ENCODE measurements at regions not wholly inside any gene's neighbourhood (a gene's known extent, or its start where the extent isn't known, plus 50 kb on each side); places are given as distances from the start of the nearest gene placed in this dataset.
A peak's percentile ranks its signal among the peaks of the same experiment; 100 is the strongest.

GRCh38 chr14:100408350-100409002 lies 85.3 kb downstream of the SLC25A47 start:
- no peaks in the 10 kb centered on the region for H3K9me3 ChIP-seq (ENCODE audit: control insufficient read depth in 2 of 3, low read length in 3 of 3)
- ChIA-PET CTCF (interaction anchor here (0.7 kb wide), 1 partner anchor 1133 kb away, joined by 3 read pairs; no protein-coding TSS in a partner anchor), POLR2A (no interaction called here)
- peak overlapping the region in 2 of 9 donors; percentile 32 to 36 for H3K27ac Mint-ChIP-seq
- H3K4me3 Mint-ChIP-seq, result no peak overlapping the region
- DNase-seq (no peak), ATAC-seq (peak; percentile 77)
- H3K27me3 Mint-ChIP-seq, result no peaks in the 10 kb centered on the region
- no peaks in the 10 kb centered on the region for H3K9me3 Mint-ChIP-seq
- no peaks in the 10 kb centered on the region for H3K27me3 ChIP-seq (ENCODE audit: control insufficient read depth in 2 of 2, insufficient read depth in 2 of 2, low read length in 2 of 2)
- H3K4me1 ChIP-seq (ENCODE audit: control insufficient read depth in 2 of 2, insufficient read depth in 2 of 2, low read length in 2 of 2), result peaks cover 17 to 20% of the 10 kb centered on the region in 2 donors
- no peaks in the 10 kb centered on the region for H3K36me3 ChIP-seq (ENCODE audit: control insufficient read depth in 2 of 3, insufficient read depth in 3 of 3, low read length in 3 of 3)
- no peak overlapping the region for H3K4me3 ChIP-seq (ENCODE audit: low read length)
- H3K4me1 Mint-ChIP-seq, result peaks cover 28 to 40% (median 37%) of the 10 kb centered on the region in 7 donors
- no peak overlapping the region for H3K27ac ChIP-seq (ENCODE audit: low read depth, low read length)
- intact Hi-C loops (cut with micrococcal nuclease), result no loop called here
- peaks cover 0 to 4% (median 0%) of the 10 kb centered on the region in 5 donors for H3K36me3 Mint-ChIP-seq

- H3K27me3 Mint-ChIP-seq, result no peaks in the 10 kb centered on the region
These were observed 85.8 kb downstream of the SLC25A47 start for GRCh38 chr14:100409003-100409360.

GRCh38 chr14:100409651-100410050 lies 86.5 kb downstream of the SLC25A47 start:
- ATAC-seq, result no peak
- ChIA-PET CTCF (interaction anchor here (1.7 kb wide), 1 partner anchor 24 kb away, joined by 6 read pairs; no protein-coding TSS in a partner anchor), POLR2A (no interaction called here)

More at GRCh38 chr14:100409003-100409360, 85.8 kb downstream of the SLC25A47 start:
- Mint-ChIP-seq H3K4me1 (peaks cover 28 to 40% (median 33%) of the 10 kb centered on the region in 7 donors), H3K4me3 (no peak overlapping the region), H3K27ac (peak overlapping the region in 1 of 9 donors; percentile 36), H3K9me3 (no peaks in the 10 kb centered on the region), H3K36me3 (peaks cover 0 to 4% (median 0%) of the 10 kb centered on the region in 5 donors)
- ChIA-PET CTCF (interaction anchor here (0.7 to 1.7 kb wide), 2 partner anchors 23 to 1133 kb away, joined by 3 to 6 read pairs; no protein-coding TSS in a partner anchor), POLR2A (no interaction called here)
- ATAC-seq (no peak), DNase-seq (no peak)
- H3K27me3 ChIP-seq (ENCODE audit: control insufficient read depth in 2 of 2, insufficient read depth in 2 of 2, low read length in 2 of 2), result no peaks in the 10 kb centered on the region
- intact Hi-C loops (cut with micrococcal nuclease), result no loop called here
- H3K9me3 ChIP-seq (ENCODE audit: control insufficient read depth in 2 of 3, low read length in 3 of 3), result no peaks in the 10 kb centered on the region
- H3K4me3 ChIP-seq (ENCODE audit: low read length), result no peak overlapping the region
- H3K36me3 ChIP-seq (ENCODE audit: control insufficient read depth in 2 of 3, insufficient read depth in 3 of 3, low read length in 3 of 3), result no peaks in the 10 kb centered on the region
- no peak overlapping the region for H3K27ac ChIP-seq (ENCODE audit: low read depth, low read length)
- H3K4me1 ChIP-seq (ENCODE audit: control insufficient read depth in 2 of 2, insufficient read depth in 2 of 2, low read length in 2 of 2), result peaks cover 17 to 20% of the 10 kb centered on the region in 2 donors

GRCh38 chr14:100410056-100410565 lies 87.0 kb downstream of the SLC25A47 start:
- Histone ChIP-seq H3K4me1 (ENCODE audit: control insufficient read depth in 2 of 2, insufficient read depth in 2 of 2, low read length in 2 of 2) (peaks cover 17 to 20% of the 10 kb centered on the region in 2 donors), H3K36me3 (ENCODE audit: control insufficient read depth in 2 of 3, insufficient read depth in 3 of 3, low read length in 3 of 3) (no peaks in the 10 kb centered on the region), H3K27me3 (ENCODE audit: control insufficient read depth in 2 of 2, insufficient read depth in 2 of 2, low read length in 2 of 2) (no peaks in the 10 kb centered on the region), H3K9me3 (ENCODE audit: control insufficient read depth in 2 of 3, low read length in 3 of 3) (no peaks in the 10 kb centered on the region), H3K4me3 (ENCODE audit: low read length) (no peak overlapping the region), H3K27ac (ENCODE audit: low read depth, low read length) (no peak overlapping the region)
- POLR2A ChIA-PET, result no interaction called here
- Mint-ChIP-seq H3K27me3 (no peaks in the 10 kb centered on the region), H3K27ac (peak overlapping the region in 1 of 9 donors; percentile 28), H3K9me3 (no peaks in the 10 kb centered on the region), H3K4me1 (peaks cover 21 to 32% (median 26%) of the 10 kb centered on the region in 7 donors), H3K36me3 (peaks cover 0 to 4% (median 3%) of the 10 kb centered on the region in 5 donors), H3K4me3 (no peak overlapping the region)
- intact Hi-C loops (cut with micrococcal nuclease), result no loop called here
- ATAC-seq (no peak), DNase-seq (no peak)
- CTCF ChIA-PET, result interaction anchor here (1.7 kb wide), 1 partner anchor 25 kb away, joined by 6 read pairs; no protein-coding TSS in a partner anchor

More at GRCh38 chr14:100409651-100410050, 86.5 kb downstream of the SLC25A47 start:
- Mint-ChIP-seq H3K27ac (peak overlapping the region in 2 of 9 donors; percentile 28 to 39), H3K4me1 (peaks cover 25 to 36% (median 30%) of the 10 kb centered on the region in 7 donors), H3K27me3 (no peaks in the 10 kb centered on the region), H3K9me3 (no peaks in the 10 kb centered on the region), H3K36me3 (peaks cover 0 to 4% (median 0%) of the 10 kb centered on the region in 5 donors), H3K4me3 (no peak overlapping the region)
- Histone ChIP-seq H3K4me1 (ENCODE audit: control insufficient read depth in 2 of 2, insufficient read depth in 2 of 2, low read length in 2 of 2) (peaks cover 17 to 20% of the 10 kb centered on the region in 2 donors), H3K9me3 (ENCODE audit: control insufficient read depth in 2 of 3, low read length in 3 of 3) (no peaks in the 10 kb centered on the region), H3K27me3 (ENCODE audit: control insufficient read depth in 2 of 2, insufficient read depth in 2 of 2, low read length in 2 of 2) (no peaks in the 10 kb centered on the region), H3K36me3 (ENCODE audit: control insufficient read depth in 2 of 3, insufficient read depth in 3 of 3, low read length in 3 of 3) (no peaks in the 10 kb centered on the region), H3K4me3 (ENCODE audit: low read length) (no peak overlapping the region), H3K27ac (ENCODE audit: low read depth, low read length) (no peak overlapping the region)
- DNase-seq, result no peak
- intact Hi-C loops (cut with micrococcal nuclease), result no loop called here

- no peak for DNase-seq
- POLR2A ChIA-PET, result no interaction called here
These were observed 90.6 kb downstream of the SLC25A47 start for GRCh38 chr14:100413699-100414098.

GRCh38 chr14:100415226-100415625 lies 92.1 kb downstream of the SLC25A47 start:
- Histone ChIP-seq H3K4me3 (ENCODE audit: low read length) (no peak overlapping the region), H3K27me3 (ENCODE audit: control insufficient read depth in 2 of 2, insufficient read depth in 2 of 2, low read length in 2 of 2) (no peaks in the 10 kb centered on the region), H3K36me3 (ENCODE audit: control insufficient read depth in 2 of 3, insufficient read depth in 3 of 3, low read length in 3 of 3) (no peaks in the 10 kb centered on the region), H3K4me1 (ENCODE audit: control insufficient read depth in 2 of 2, insufficient read depth in 2 of 2, low read length in 2 of 2) (no peaks in the 10 kb centered on the region), H3K27ac (ENCODE audit: low read depth, low read length) (no peak overlapping the region), H3K9me3 (ENCODE audit: control insufficient read depth in 2 of 3, low read length in 3 of 3) (no peaks in the 10 kb centered on the region)
- ChIA-PET CTCF (no interaction called here), POLR2A (no interaction called here)
- Mint-ChIP-seq H3K4me3 (no peak overlapping the region), H3K36me3 (peaks cover 0 to 8% (median 7%) of the 10 kb centered on the region in 5 donors), H3K9me3 (peaks cover 0 to 4% (median 0%) of the 10 kb centered on the region in 11 donors), H3K27me3 (no peaks in the 10 kb centered on the region), H3K27ac (no peak overlapping the region), H3K4me1 (peaks cover 0 to 12% (median 6%) of the 10 kb centered on the region in 7 donors)
- DNase-seq (no peak), ATAC-seq (no peak)
- intact Hi-C loops (cut with micrococcal nuclease), result no loop called here

More at GRCh38 chr14:100413699-100414098, 90.6 kb downstream of the SLC25A47 start:
- H3K27me3 Mint-ChIP-seq, result no peaks in the 10 kb centered on the region
- intact Hi-C loops (cut with micrococcal nuclease), result no loop called here
- no peaks in the 10 kb centered on the region for H3K9me3 Mint-ChIP-seq
- no peak overlapping the region for H3K27ac ChIP-seq (ENCODE audit: low read depth, low read length)
- H3K36me3 ChIP-seq (ENCODE audit: control insufficient read depth in 2 of 3, insufficient read depth in 3 of 3, low read length in 3 of 3), result no peaks in the 10 kb centered on the region
- H3K4me3 ChIP-seq (ENCODE audit: low read length), result no peak overlapping the region
- no peak overlapping the region for H3K4me3 Mint-ChIP-seq
- ATAC-seq, result no peak
- no peak overlapping the region for H3K27ac Mint-ChIP-seq
- CTCF ChIA-PET, result no interaction called here
- H3K36me3 Mint-ChIP-seq, result peaks cover 0 to 4% (median 3%) of the 10 kb centered on the region in 5 donors
- H3K4me1 ChIP-seq (ENCODE audit: control insufficient read depth in 2 of 2, insufficient read depth in 2 of 2, low read length in 2 of 2), result no peaks in the 10 kb centered on the region
- H3K4me1 Mint-ChIP-seq, result peaks cover 0 to 9% (median 0%) of the 10 kb centered on the region in 7 donors
- no peaks in the 10 kb centered on the region for H3K9me3 ChIP-seq (ENCODE audit: control insufficient read depth in 2 of 3, low read length in 3 of 3)
- H3K27me3 ChIP-seq (ENCODE audit: control insufficient read depth in 2 of 2, insufficient read depth in 2 of 2, low read length in 2 of 2), result no peaks in the 10 kb centered on the region

Measured in naive thymus-derived CD4-positive, alpha-beta T cell (primary cell).